ENCODE measurements at regions not wholly inside any gene's neighbourhood (a gene's known extent, or its start where the extent isn't known, plus 50 kb on each side); places are given as distances from the start of the nearest gene placed in this dataset.

- TF ChIP-seq CTCF (IDR thresholded peaks at IDR 0.05; ENCODE audit: borderline replicate concordance, extremely low read depth, low read length, poor library complexity, severe bottlenecking) (no peak), EZH2 (IDR thresholded peaks at IDR 0.05; ENCODE audit: borderline replicate concordance, low read depth, low read length, severe bottlenecking) (no peak)
Measured at GRCh38 chr3:127045435-127046045, 62.6 kb downstream of the PLXNA1 start.
